ENCODE measurements at regions not wholly inside any gene's neighbourhood (a gene's known extent, or its start where the extent isn't known, plus 50 kb on each side); places are given as distances from the start of the nearest gene placed in this dataset.

DNA sequence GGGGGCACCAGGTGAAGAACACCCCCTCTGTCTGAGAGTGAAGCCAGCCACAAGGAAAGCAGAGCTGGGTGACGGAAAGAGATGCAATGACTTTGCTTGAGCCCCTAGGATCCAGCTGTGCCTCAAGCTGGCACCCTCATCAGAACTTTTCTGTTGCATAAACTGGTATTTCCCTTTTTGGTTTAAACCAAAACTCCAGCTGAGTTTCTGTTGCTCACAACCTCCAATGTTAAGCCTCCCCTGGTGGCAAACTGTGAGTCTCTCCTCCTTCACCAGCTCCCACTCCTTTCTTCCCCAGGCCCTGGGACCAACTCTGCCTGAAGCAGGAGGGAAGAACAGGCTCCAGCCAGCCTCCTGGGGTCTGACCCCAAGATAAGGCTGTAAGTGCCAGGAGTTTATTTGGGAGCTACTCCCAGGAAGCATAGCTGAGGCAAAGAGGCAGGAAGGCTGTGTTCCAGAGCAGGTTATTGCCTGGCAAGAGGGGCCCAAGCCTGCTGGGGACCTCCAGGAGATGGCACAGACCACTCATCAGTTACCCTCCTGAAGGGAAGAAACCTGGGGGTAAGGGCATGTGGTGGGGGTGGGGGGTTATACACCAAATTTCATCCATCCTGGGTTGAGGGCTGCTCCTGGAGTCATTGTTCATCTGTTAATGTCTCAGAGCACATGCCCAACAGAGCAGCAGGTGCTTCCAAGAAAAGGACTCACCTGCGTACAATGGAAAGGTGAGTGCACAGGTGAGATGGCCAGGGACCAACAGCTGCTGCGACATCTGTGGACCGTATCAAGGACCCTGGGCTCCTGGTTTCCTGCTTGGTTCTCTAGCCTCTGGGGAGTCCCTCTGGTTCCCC is 73.3 kb upstream of the NANOS1 start:
- TF ChIP-seq SP1 (IDR thresholded peaks at IDR 0.05; ENCODE audit: low read depth) (no peak), EZH2phosphoT487 (IDR thresholded peaks at IDR 0.05; ENCODE audit: borderline replicate concordance) (no peak)

All from HCT116 (cell line).